A673 (cell line): ENCODE measurements at regions not wholly inside any gene's neighbourhood (a gene's known extent, or its start where the extent isn't known, plus 50 kb on each side); places are given as distances from the start of the nearest gene placed in this dataset.
"Not testable (repeated sequence)": the region's sequence is repeated elsewhere in the genome, so short reads cannot be mapped to it uniquely, and the experiment has no call there.

Source experiments
- EZH2 ChIP-seq: fragments of 200-600 bp; sonication (generic); IDR thresholded peaks from 2 replicates; pipeline ENCODE4 v1.6.1; 2017; ENCODE audit warnings: borderline replicate concordance, low read depth, mild to moderate bottlenecking, mixed read lengths, antibody characterized with exemption, low read length; ENCODE audit not compliant: poor library complexity, severe bottlenecking
- TF ChIP-seq, protein P1 (sequence below): fragments of 300-800, 200-600 bp; sonication (generic); conservative IDR thresholded peaks from 2 replicates; pipeline ENCODE4 v1.5.1; 2017; ENCODE audit warnings: low read depth, mild to moderate bottlenecking, antibody characterized with exemption, low read length, moderate library complexity, mixed read lengths

- TF ChIP-seq, protein P1, sequence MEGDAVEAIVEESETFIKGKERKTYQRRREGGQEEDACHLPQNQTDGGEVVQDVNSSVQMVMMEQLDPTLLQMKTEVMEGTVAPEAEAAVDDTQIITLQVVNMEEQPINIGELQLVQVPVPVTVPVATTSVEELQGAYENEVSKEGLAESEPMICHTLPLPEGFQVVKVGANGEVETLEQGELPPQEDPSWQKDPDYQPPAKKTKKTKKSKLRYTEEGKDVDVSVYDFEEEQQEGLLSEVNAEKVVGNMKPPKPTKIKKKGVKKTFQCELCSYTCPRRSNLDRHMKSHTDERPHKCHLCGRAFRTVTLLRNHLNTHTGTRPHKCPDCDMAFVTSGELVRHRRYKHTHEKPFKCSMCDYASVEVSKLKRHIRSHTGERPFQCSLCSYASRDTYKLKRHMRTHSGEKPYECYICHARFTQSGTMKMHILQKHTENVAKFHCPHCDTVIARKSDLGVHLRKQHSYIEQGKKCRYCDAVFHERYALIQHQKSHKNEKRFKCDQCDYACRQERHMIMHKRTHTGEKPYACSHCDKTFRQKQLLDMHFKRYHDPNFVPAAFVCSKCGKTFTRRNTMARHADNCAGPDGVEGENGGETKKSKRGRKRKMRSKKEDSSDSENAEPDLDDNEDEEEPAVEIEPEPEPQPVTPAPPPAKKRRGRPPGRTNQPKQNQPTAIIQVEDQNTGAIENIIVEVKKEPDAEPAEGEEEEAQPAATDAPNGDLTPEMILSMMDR: not testable (repeated sequence)
- TF ChIP-seq EZH2: not testable (repeated sequence)
Measured at GRCh38 chr2:87640961-87641563, 106.8 kb upstream of the PLGLB2 start.
